ENCODE measurements at regions not wholly inside any gene's neighbourhood (a gene's known extent, or its start where the extent isn't known, plus 50 kb on each side); places are given as distances from the start of the nearest gene placed in this dataset.

DNA sequence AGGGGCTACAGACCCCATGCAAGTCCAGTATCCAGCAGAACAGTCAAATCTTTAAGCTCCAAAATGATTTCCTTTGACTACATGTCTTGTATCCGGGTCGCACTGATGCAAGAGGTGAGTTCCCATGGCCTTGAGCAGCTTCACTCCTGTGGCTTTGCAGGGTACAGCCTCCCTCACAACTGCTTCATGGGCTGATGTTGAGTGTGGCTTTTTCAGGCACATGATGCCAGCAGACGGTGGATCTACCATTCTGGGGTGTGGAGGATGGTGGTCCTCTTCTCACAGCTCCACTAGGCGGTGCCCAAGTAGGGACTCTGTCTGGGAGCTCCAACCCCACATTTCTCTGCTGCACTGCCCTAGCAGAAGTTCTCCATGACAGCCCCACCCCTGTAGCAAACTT, 208.4 kb downstream of the INSIG2 start:
- 100% methylated on average over 3 of the region's 4 CpGs for WGBS (ENCODE audit: insufficient coverage)
- H3K9me3 ChIP-seq (ENCODE audit: control insufficient read depth, insufficient read depth, low read length) = no peaks in the 10 kb centered on the region
- no peaks in the 10 kb centered on the region for H3K4me1 ChIP-seq (ENCODE audit: control insufficient read depth, insufficient read depth, low read length)
- H3K27me3 ChIP-seq (ENCODE audit: control insufficient read depth, insufficient read depth, low read length) = no peaks in the 10 kb centered on the region
- no peak overlapping the region for H3K4me3 ChIP-seq (ENCODE audit: low read depth, low read length)
- no peaks in the 10 kb centered on the region for H3K36me3 ChIP-seq (ENCODE audit: control insufficient read depth, insufficient read depth, low read length)
- DNase-seq (ENCODE audit: low read depth in 4 of 6, low spot score in 6 of 6) = no peak
- no peak overlapping the region for H3K27ac ChIP-seq (ENCODE audit: low read depth, low read length)

DNA sequence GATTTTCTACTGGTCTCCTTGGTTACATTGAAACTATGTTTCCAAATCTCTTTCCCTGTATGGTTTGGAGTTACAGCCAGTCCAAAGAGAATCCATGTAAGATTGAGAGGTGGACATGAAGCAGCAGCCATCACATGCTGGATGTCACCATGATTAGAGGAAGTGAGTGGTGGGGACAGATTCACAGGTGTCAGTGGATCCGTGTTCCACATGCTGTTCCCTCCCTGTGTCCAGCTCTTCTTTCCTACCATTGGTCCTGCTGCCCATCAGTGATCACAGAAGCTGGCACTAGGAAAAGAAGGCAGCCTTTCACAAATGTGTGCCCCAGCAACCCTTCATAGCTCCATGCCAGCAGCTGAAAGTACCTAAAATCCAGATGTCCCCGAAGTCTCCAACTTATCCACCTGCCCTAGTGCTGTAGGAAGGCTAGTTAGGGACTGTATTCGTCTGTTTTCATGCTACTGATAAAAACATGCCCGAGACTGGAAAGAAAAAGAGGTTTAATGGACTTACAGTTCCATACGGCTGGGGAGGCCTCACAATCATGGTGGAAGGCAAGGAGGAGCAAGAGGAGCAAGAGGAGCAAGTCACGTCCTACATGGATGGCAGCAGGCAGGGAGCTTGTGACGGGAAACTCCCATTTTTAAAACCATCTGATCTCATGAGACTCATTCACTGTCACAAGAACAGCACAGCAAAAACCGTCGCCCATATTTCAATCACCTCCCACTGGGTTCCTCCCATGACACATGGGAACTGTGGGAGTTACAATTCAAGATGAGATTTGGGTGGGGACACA, 207.5 kb downstream of the INSIG2 start:
- 95% methylated on average over 4 of the region's 9 CpGs for WGBS (ENCODE audit: insufficient coverage)
- no peaks in the 10 kb centered on the region for H3K9me3 ChIP-seq (ENCODE audit: control insufficient read depth, insufficient read depth, low read length)

DNA sequence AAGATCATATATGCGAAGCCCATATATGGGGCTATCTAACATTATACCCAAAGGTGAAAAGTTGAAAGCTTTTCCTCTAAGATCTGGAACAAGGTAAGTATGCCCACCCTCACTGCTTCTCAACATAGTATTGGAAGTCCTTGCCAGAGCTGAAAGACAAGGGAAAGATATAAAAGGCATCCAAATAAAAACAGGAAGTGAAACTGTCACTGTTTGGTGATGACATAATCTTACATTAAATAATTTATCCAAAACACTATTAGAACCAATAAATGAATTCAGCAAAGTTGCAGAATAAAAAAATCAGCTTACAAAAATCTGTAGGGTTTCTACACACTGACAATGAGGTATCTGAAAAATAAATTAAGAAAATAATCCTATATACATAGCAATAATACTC, 205.8 kb downstream of the INSIG2 start:
- H3K9me3 ChIP-seq (ENCODE audit: control insufficient read depth, insufficient read depth, low read length) = no peaks in the 10 kb centered on the region
- no peak overlapping the region for H3K27ac ChIP-seq (ENCODE audit: low read depth, low read length)
- no peak overlapping the region for H3K4me3 ChIP-seq (ENCODE audit: low read depth, low read length)
- peaks cover 7% of the 10 kb centered on the region for H3K4me1 ChIP-seq (ENCODE audit: control insufficient read depth, insufficient read depth, low read length)
- WGBS (ENCODE audit: insufficient coverage) = no CpG with 5 or more reads among the region's 1 CpG
- no peaks in the 10 kb centered on the region for H3K36me3 ChIP-seq (ENCODE audit: control insufficient read depth, insufficient read depth, low read length)
- no peak for DNase-seq (ENCODE audit: low read depth in 4 of 6, low spot score in 6 of 6)
- H3K27me3 ChIP-seq (ENCODE audit: control insufficient read depth, insufficient read depth, low read length) = no peaks in the 10 kb centered on the region

More for the DNA sequence above, 207.5 kb downstream of the INSIG2 start:
- DNase-seq (ENCODE audit: low read depth in 4 of 6, low spot score in 6 of 6) = no peak
- Histone ChIP-seq H3K4me1 (ENCODE audit: control insufficient read depth, insufficient read depth, low read length) (peaks cover 7% of the 10 kb centered on the region), H3K36me3 (ENCODE audit: control insufficient read depth, insufficient read depth, low read length) (no peaks in the 10 kb centered on the region), H3K27me3 (ENCODE audit: control insufficient read depth, insufficient read depth, low read length) (no peaks in the 10 kb centered on the region), H3K27ac (ENCODE audit: low read depth, low read length) (no peak overlapping the region), H3K4me3 (ENCODE audit: low read depth, low read length) (no peak overlapping the region)

DNA sequence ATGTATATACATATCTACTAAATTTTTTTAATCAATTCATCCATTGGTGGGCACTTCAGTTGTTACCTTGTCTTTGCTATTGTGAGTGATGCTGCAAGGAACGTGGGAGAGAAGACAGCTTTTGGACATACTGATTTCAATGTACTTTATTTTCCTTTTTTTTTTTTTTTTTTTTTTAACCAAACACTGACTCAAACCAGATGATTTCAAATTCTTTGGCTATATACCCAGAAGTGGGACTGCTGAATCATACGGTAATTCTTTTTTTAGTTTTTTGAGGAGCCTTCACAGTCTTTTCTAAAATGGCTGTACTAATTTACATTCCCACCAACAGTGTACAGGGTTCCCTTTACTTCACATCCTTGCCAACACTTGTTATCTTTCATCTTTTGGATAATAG, 204.7 kb downstream of the INSIG2 start:
- H3K4me1 ChIP-seq (ENCODE audit: control insufficient read depth, insufficient read depth, low read length) = peaks cover 7% of the 10 kb centered on the region
- WGBS (ENCODE audit: insufficient coverage) = no CpG with 5 or more reads among the region's 2 CpGs
- H3K27me3 ChIP-seq (ENCODE audit: control insufficient read depth, insufficient read depth, low read length) = no peaks in the 10 kb centered on the region
- no peak overlapping the region for H3K4me3 ChIP-seq (ENCODE audit: low read depth, low read length)
- no peaks in the 10 kb centered on the region for H3K36me3 ChIP-seq (ENCODE audit: control insufficient read depth, insufficient read depth, low read length)
- DNase-seq (ENCODE audit: low read depth in 4 of 6, low spot score in 6 of 6) = no peak
- H3K27ac ChIP-seq (ENCODE audit: low read depth, low read length) = no peak overlapping the region
- H3K9me3 ChIP-seq (ENCODE audit: control insufficient read depth, insufficient read depth, low read length) = no peaks in the 10 kb centered on the region

DNA sequence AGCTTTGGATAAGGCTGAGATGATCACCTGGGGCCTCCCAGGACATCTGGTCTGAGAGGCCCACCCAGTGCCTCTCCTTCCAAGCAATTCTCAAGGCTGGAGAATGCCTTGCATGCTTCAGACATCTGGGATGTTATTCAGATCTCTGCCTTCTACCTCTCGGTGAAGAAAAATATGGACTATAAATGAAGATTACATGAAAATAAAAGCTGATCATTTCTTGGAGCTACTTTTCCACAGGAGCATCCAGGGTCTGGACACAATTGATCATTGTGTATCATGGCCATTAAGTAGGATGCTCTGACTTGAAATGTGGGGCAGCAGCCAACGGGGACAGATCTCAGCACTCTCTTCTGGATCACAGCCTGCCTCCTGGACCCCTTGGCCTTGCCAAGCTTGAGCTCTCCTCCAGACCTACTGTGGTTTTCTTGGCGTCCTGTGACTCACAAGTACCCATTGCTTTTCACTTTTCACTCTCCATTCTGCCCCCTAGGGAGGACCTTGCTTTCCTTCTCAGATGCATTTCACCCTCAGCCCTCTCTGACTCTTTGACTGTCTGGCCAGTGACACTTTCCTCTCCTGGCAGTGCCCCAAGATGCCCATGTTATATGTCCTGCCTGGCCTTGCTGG, 203.1 kb downstream of the INSIG2 start:
- 53% methylated on average over 2 of the region's 3 CpGs for WGBS (ENCODE audit: insufficient coverage)
- H3K27me3 ChIP-seq (ENCODE audit: control insufficient read depth, insufficient read depth, low read length) = no peaks in the 10 kb centered on the region
- DNase-seq (ENCODE audit: low read depth in 4 of 6, low spot score in 6 of 6) = no peak
- no peak overlapping the region for H3K27ac ChIP-seq (ENCODE audit: low read depth, low read length)
- no peaks in the 10 kb centered on the region for H3K9me3 ChIP-seq (ENCODE audit: control insufficient read depth, insufficient read depth, low read length)
- no peaks in the 10 kb centered on the region for H3K36me3 ChIP-seq (ENCODE audit: control insufficient read depth, insufficient read depth, low read length)
- H3K4me3 ChIP-seq (ENCODE audit: low read depth, low read length) = no peak overlapping the region
- peaks cover 7% of the 10 kb centered on the region for H3K4me1 ChIP-seq (ENCODE audit: control insufficient read depth, insufficient read depth, low read length)

DNA sequence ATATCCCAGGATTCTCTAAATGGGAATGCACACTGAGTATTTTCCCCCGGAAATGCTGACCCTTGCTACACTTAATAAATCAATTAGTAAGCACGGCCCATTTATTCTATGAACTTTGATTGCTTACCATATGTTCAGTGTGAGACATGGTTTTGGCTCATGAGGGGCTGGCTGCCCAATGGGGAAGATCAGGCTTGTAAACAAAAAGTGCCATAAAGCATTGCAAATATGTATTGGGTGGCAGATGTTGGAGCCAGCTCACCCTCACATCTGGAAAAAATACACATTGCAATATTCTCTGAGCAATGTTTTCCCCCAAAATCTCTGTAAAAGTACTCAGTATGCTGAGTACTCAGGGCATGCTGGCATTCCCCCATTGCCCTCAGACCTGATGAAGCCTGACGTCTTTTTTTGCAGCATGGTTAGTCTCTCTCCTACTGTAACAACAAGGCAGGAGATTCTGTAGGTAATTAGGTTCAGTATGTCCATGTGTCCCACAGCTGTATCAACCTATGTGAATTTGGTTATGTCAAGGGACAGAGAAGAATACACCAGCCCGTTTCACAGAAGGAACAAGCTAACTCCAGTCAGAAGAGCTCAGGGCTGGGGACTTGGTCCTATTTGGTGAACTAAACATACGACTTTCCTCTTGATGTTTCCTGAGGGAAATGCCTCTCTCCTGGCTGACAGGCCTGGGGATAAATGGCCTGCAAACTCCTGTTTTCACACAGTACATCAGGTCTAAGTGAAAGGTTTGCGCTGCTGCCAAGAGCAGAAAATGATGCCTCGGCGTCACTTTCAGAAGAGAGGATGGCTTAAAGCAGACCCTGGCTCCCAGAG, 202.4 kb downstream of the INSIG2 start:
- no peaks in the 10 kb centered on the region for H3K9me3 ChIP-seq (ENCODE audit: control insufficient read depth, insufficient read depth, low read length)
- peak in 1 of 6 donors; percentile 52 for DNase-seq (ENCODE audit: low read depth in 4 of 6, low spot score in 6 of 6)
- no peak overlapping the region for H3K27ac ChIP-seq (ENCODE audit: low read depth, low read length)
- WGBS (ENCODE audit: insufficient coverage) = 60% methylated on average over 6 of the region's 8 CpGs
- H3K4me1 ChIP-seq (ENCODE audit: control insufficient read depth, insufficient read depth, low read length) = peaks cover 7% of the 10 kb centered on the region
- H3K36me3 ChIP-seq (ENCODE audit: control insufficient read depth, insufficient read depth, low read length) = no peaks in the 10 kb centered on the region
- H3K4me3 ChIP-seq (ENCODE audit: low read depth, low read length) = no peak overlapping the region
- no peaks in the 10 kb centered on the region for H3K27me3 ChIP-seq (ENCODE audit: control insufficient read depth, insufficient read depth, low read length)

DNA sequence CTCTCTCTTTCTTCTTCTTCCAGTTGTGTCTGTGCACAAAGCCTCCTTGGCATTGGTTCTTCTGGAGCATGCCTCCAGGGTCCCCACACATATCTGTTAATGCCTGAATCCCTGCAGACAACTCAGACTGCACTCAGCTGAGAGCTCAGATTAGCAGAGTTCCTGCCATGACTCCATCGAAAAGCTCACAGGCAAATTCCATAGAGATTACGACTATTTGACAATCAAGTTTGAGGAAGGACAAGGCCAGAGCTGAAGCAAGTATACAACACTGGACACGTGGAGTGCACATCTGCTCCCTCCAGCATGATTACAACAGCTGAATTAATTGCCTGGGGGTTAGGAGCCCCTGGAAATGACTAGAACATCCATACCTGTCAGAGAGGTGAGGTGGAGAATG, 190.7 kb downstream of the INSIG2 start:
- no peak for DNase-seq (ENCODE audit: low read depth in 4 of 6, low spot score in 6 of 6)
- no peak overlapping the region for H3K4me3 ChIP-seq (ENCODE audit: low read depth, low read length)
- H3K4me1 ChIP-seq (ENCODE audit: control insufficient read depth, insufficient read depth, low read length) = no peaks in the 10 kb centered on the region
- WGBS (ENCODE audit: insufficient coverage) = 82% methylated on average over 2 of the region's 3 CpGs
- H3K36me3 ChIP-seq (ENCODE audit: control insufficient read depth, insufficient read depth, low read length) = no peaks in the 10 kb centered on the region
- H3K27ac ChIP-seq (ENCODE audit: low read depth, low read length) = no peak overlapping the region
- H3K27me3 ChIP-seq (ENCODE audit: control insufficient read depth, insufficient read depth, low read length) = no peaks in the 10 kb centered on the region
- H3K9me3 ChIP-seq (ENCODE audit: control insufficient read depth, insufficient read depth, low read length) = no peaks in the 10 kb centered on the region

DNA sequence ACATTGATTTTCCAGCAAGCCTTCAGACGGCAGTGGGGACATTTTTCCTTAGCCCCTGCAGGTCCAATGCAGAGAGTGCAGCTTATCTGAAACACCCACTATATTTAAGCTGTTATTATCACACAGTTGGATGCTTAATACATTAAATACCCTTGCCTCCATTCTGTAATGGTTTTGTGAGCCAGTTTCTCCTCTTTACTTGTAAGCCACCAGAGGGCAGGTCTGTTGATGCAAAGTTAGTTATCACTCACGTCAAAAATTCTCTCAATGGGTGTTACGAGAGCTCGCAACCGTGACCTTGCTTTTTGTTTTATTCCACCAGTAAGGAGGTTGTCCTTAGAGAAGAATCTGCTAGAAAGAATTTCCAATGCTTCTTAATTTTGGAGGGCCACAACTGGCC, 189.8 kb downstream of the INSIG2 start:
- Histone ChIP-seq H3K27ac (ENCODE audit: low read depth, low read length) (no peak overlapping the region), H3K9me3 (ENCODE audit: control insufficient read depth, insufficient read depth, low read length) (no peaks in the 10 kb centered on the region), H3K4me1 (ENCODE audit: control insufficient read depth, insufficient read depth, low read length) (no peaks in the 10 kb centered on the region), H3K27me3 (ENCODE audit: control insufficient read depth, insufficient read depth, low read length) (no peaks in the 10 kb centered on the region), H3K36me3 (ENCODE audit: control insufficient read depth, insufficient read depth, low read length) (no peaks in the 10 kb centered on the region), H3K4me3 (ENCODE audit: low read depth, low read length) (no peak overlapping the region)
- 86% methylated on average over 1 of the region's 5 CpGs for WGBS (ENCODE audit: insufficient coverage)
- no peak for DNase-seq (ENCODE audit: low read depth in 4 of 6, low spot score in 6 of 6)

DNA sequence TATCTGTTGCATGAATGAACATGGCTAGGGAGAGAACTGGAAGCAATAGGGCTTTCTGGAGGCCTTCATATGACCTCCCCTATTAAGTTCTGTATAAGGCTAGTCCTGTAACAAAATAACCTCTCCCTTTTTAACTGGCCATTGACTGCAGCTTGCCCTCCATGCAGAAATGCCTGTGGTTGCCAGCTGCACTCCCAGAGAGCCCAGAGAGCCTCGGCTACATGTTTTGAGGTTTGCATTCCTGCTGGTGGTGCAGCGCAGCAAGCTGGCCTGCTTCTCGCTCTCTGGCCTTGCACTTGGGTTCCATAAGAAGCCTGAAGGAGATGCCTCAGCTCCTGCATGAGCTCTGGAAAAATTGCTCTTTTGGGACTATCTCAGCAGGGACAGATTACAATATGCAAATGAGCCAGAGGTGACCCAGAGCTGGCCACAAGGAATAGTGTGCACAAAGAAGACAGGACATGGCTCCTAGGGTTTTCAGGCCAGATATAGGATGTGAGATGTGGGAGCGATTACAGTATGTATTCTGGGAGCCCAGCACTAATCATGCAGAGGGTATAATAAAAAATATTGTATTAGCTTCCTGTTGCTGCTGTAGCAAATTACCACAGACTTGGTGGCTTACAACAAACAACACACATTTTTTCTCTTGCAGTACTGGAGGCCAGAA, 186.7 kb downstream of the INSIG2 start:
- Histone ChIP-seq H3K27me3 (ENCODE audit: control insufficient read depth, insufficient read depth, low read length) (no peaks in the 10 kb centered on the region), H3K4me1 (ENCODE audit: control insufficient read depth, insufficient read depth, low read length) (no peaks in the 10 kb centered on the region), H3K36me3 (ENCODE audit: control insufficient read depth, insufficient read depth, low read length) (no peaks in the 10 kb centered on the region), H3K27ac (ENCODE audit: low read depth, low read length) (no peak overlapping the region), H3K4me3 (ENCODE audit: low read depth, low read length) (no peak overlapping the region), H3K9me3 (ENCODE audit: control insufficient read depth, insufficient read depth, low read length) (no peaks in the 10 kb centered on the region)
- 70% methylated on average over 3 of the region's 4 CpGs for WGBS (ENCODE audit: insufficient coverage)
- DNase-seq (ENCODE audit: low read depth in 4 of 6, low spot score in 6 of 6) = peak in 1 of 6 donors; percentile 11
